Stomach (tissue), 8 donors: ENCODE measurements at regions not wholly inside any gene's neighbourhood (a gene's known extent, or its start where the extent isn't known, plus 50 kb on each side); places are given as distances from the start of the nearest gene placed in this dataset.
"Not testable (repeated sequence)": the region's sequence is repeated elsewhere in the genome, so short reads cannot be mapped to it uniquely, and the experiment has no call there.

Experiments
- DNase-seq, 2 donors: peaks; one replicate each; pipeline versions ENCODE4 v3.0.0 to v3.0.0-alpha.2; 2013 to 2019
- H3K27ac ChIP-seq, 5 donors: fragments of 200-600 bp in 4 of 5; sonication (generic) in 4 of 5; one replicate each; pipeline ENCODE4 v1.5.1; 2013 to 2019; ENCODE audit warnings: mild to moderate bottlenecking in 1 of 5, moderate library complexity in 1 of 5
- H3K27me3 ChIP-seq, 3 donors: fragments of 200-600 bp; sonication (generic); one replicate each; pipeline ENCODE4 v1.5.1; 2017 to 2019; ENCODE audit warnings: mixed run types in 1 of 3
- H3K36me3 ChIP-seq, 4 donors: fragments of 200-600 bp; sonication (generic); 1 replicate in 3 of 4; 2 replicates in 1 of 4; pipeline ENCODE4 v1.5.1; 2016 to 2019
- H3K4me1 ChIP-seq, 4 donors: fragments of 200-600 bp; sonication (generic); one replicate each; pipeline ENCODE4 v1.5.1; 2016 to 2019
- H3K4me3 ChIP-seq, 4 donors: fragments of 200-600 bp; sonication (generic) in 3 of 4; one replicate each; pipeline ENCODE4 v1.5.1; 2016 to 2019; ENCODE audit warnings: mild to moderate bottlenecking in 1 of 4
- H3K9me3 ChIP-seq, 4 donors: fragments of 200-600 bp; sonication (generic); one replicate each; pipeline ENCODE4 v1.5.1; 2016 to 2019
- CTCF ChIP-seq, 7 experiments: fragments of 450-650 bp in 4 of 7; fragments of 200-600 bp in 3 of 7; sonication (generic) in 3 of 7; IDR thresholded peaks; one replicate each; pipeline ENCODE4 v1.5.1; 2016 to 2019; ENCODE audit warnings: antibody characterized with exemption in 7 of 7, control low read depth in 2 of 7, mild to moderate bottlenecking in 1 of 7
- EP300 ChIP-seq: sonication (generic); formaldehyde crosslinking; IDR thresholded peaks from one replicate; pipeline ENCODE4 v1.6.1; 2017; ENCODE audit warnings: antibody characterized with exemption
- POLR2A ChIP-seq, 4 donors: fragments of 450-650 bp; IDR thresholded peaks; one replicate each; pipeline ENCODE4 v1.6.1; 2016; ENCODE audit warnings: antibody characterized with exemption in 4 of 4, control low read depth in 2 of 4, mild to moderate bottlenecking in 1 of 4, moderate library complexity in 1 of 4
- POLR2AphosphoS5 ChIP-seq, 3 donors: sonication (generic); formaldehyde crosslinking; IDR thresholded peaks; one replicate each; pipeline ENCODE4 v1.6.1; 2016; ENCODE audit warnings: antibody characterized with exemption in 3 of 3
- WGBS, 5 donors: extraction: QIAGEN DNeasy Blood & Tissue Kit in 3 of 5; methylation state at CpG; one replicate each; pipeline versions ENCODE4 v1.1.5 to v1.1.7; 2013 to 2018; 5-methylcytosine and 5-hydroxymethylcytosine counted together
- intact Hi-C: fragments of 100-400 bp; cut with DNase I; formaldehyde crosslinking; loops from one replicate; pipeline ENCODE4 v1.15.1; 2023; ENCODE audit warnings: low total_unique reads
- donor health status: healthy with polysubstance abuse.
- donor health status: Bipolar disorder and iron deficiency.
- donor health status: healthy.

DNA sequence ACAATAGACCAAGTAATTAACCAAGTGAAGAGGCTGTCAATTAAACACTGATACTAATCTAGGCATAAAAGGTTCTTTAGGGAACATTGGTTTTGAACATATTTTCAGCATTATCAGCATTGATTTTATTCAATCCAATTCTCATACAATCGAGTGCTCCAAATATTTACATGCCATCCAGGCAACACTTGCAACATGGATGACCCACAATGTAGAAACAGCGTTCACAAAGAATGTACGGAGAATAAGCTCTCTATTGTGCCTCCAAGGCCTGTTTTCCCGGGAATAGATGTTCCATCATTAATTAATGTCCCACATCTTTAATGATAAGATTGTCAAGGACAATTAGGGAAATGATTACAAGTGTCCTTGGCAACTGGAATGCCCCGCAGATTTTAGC is 117.4 kb downstream of the RFX6 start:
- DNase-seq, result no peak
- Histone ChIP-seq H3K4me1 (no peaks in the 10 kb centered on the region), H3K36me3 (no peaks in the 10 kb centered on the region), H3K27me3 (no peaks in the 10 kb centered on the region), H3K4me3 (no peak overlapping the region), H3K27ac (no peak overlapping the region), H3K9me3 (no peaks in the 10 kb centered on the region)
- intact Hi-C loops, result no loop called here
- 73 to 79% (median 78%) methylated on average over 5 of the region's 5 CpGs for WGBS, 5 donors
- TF ChIP-seq POLR2A (IDR thresholded peaks at IDR 0.05) (no peak), POLR2AphosphoS5 (IDR thresholded peaks at IDR 0.05) (no peak), CTCF (IDR thresholded peaks at IDR 0.05) (no peak), EP300 (no peak)

- Histone ChIP-seq H3K9me3 (no peaks in the 10 kb centered on the region), H3K4me1 (no peaks in the 10 kb centered on the region), H3K27me3 (no peaks in the 10 kb centered on the region), H3K27ac (no peak overlapping the region), H3K4me3 (no peak overlapping the region), H3K36me3 (no peaks in the 10 kb centered on the region)
- no peak for TF ChIP-seq POLR2A (IDR thresholded peaks at IDR 0.05)
- TF ChIP-seq POLR2AphosphoS5 (IDR thresholded peaks at IDR 0.05), result no peak
- no peak for TF ChIP-seq EP300
- no peak for TF ChIP-seq CTCF (IDR thresholded peaks at IDR 0.05)
- 49 to 68% (median 56%) methylated on average over 5 of the region's 5 CpGs for WGBS, 5 donors
- intact Hi-C loops, result no loop called here
- DNase-seq, result no peak
Observed at GRCh38 chr6:116996842-116997241, 119.8 kb downstream of the RFX6 start.

GRCh38 chr6:116997496-116997895 is 120.5 kb downstream of the RFX6 start:
- no peaks in the 10 kb centered on the region for H3K9me3 ChIP-seq
- 44 to 69% (median 52%) methylated on average over 6 of the region's 6 CpGs for WGBS, 5 donors
- H3K27ac ChIP-seq, result no peak overlapping the region
- H3K4me1 ChIP-seq, result no peaks in the 10 kb centered on the region
- no peak for DNase-seq
- H3K4me3 ChIP-seq, result no peak overlapping the region
- H3K36me3 ChIP-seq, result no peaks in the 10 kb centered on the region
- intact Hi-C loops, result no loop called here
- TF ChIP-seq CTCF (IDR thresholded peaks at IDR 0.05) (no peak), POLR2A (IDR thresholded peaks at IDR 0.05) (no peak)
- H3K27me3 ChIP-seq, result no peaks in the 10 kb centered on the region

- TF ChIP-seq POLR2A (IDR thresholded peaks at IDR 0.05), result no peak
- no peak for TF ChIP-seq CTCF (IDR thresholded peaks at IDR 0.05)
- TF ChIP-seq EP300, result no peak
- TF ChIP-seq POLR2AphosphoS5 (IDR thresholded peaks at IDR 0.05), result no peak
- Histone ChIP-seq H3K4me1 (no peaks in the 10 kb centered on the region), H3K4me3 (no peak overlapping the region), H3K9me3 (no peaks in the 10 kb centered on the region), H3K36me3 (no peaks in the 10 kb centered on the region), H3K27me3 (no peaks in the 10 kb centered on the region), H3K27ac (no peak overlapping the region)
- intact Hi-C loops, result no loop called here
- WGBS, 5 donors, result 62 to 77% (median 68%) methylated on average over 3 of the region's 3 CpGs
- no peak for DNase-seq
Observed at GRCh38 chr6:117007659-117008058, 130.6 kb downstream of the RFX6 start.

- H3K27ac ChIP-seq, result no peak overlapping the region
- TF ChIP-seq POLR2A (IDR thresholded peaks at IDR 0.05), result no peak
- TF ChIP-seq POLR2AphosphoS5 (IDR thresholded peaks at IDR 0.05), result no peak
- no peak for TF ChIP-seq CTCF (IDR thresholded peaks at IDR 0.05)
- TF ChIP-seq EP300, result no peak
- H3K36me3 ChIP-seq, result no peaks in the 10 kb centered on the region
- 84 to 94% (median 92%) methylated on average over 3 of the region's 3 CpGs for WGBS, 5 donors
- no peak for DNase-seq
- intact Hi-C loops, result no loop called here
- H3K4me3 ChIP-seq, result no peak overlapping the region
- no peaks in the 10 kb centered on the region for H3K27me3 ChIP-seq
- no peaks in the 10 kb centered on the region for H3K9me3 ChIP-seq
- no peaks in the 10 kb centered on the region for H3K4me1 ChIP-seq
Observed at GRCh38 chr6:117008618-117009017, 131.6 kb downstream of the RFX6 start.

DNA sequence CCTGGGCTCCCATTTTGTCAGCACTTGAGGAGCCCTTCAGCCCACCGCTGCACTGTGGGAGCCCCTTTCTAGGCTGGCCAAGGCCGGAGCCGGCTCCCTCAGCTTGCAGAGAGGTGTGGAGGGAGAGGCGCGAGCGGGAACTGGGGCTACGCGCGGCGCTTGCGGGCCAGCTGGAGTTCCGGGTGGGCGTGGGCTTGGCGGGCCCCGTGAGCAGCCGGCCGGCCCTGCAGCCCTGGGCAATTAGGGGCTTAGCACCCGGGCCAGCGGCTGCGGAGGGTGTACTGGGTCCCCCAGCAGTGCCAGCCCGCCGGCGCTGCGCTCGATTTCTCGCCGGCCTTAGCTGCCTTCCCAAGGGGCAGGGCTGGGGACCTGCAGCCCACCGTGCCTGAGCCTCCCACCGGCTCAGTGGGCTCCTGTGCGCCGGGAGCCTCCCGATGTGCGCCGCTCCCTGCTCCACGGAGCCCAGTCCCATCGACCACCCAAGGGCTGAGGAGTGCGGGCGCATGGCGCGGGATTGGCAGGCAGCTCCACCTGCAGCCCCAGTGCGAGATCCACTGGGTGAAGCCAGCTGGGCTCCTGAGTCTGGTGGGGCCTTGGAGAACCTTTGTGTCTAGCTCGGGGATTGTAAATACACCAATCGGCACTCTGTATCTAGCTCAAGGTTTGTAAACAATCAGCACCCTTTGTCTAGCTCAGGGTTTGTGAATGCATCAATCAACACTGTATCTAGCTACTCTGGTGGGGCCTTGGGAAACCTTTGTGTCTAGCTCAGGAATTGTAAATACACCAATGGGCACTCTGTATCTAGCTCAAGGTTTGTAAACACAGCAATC is 137.8 kb downstream of the RFX6 start:
- H3K36me3 ChIP-seq, H3K4me1 ChIP-seq, H3K27me3 ChIP-seq, H3K27ac ChIP-seq, H3K4me3 ChIP-seq, intact Hi-C loops, DNase-seq: not testable (repeated sequence)
- peaks cover 0 to 16% (median 8%) of the 10 kb centered on the region in 4 donors for H3K9me3 ChIP-seq
- 85 to 91% (median 88%) methylated on average over 6 to 43 of the region's 43 CpGs for WGBS, 5 donors
